Activated CD4-positive, CD25-positive, alpha-beta regulatory T cell treated with anti-CD3 and anti-CD28 coated beads, Interleukin-2, amount 50 U/mL, for 72 hours (primary cell): ENCODE measurements at regions not wholly inside any gene's neighbourhood (a gene's known extent, or its start where the extent isn't known, plus 50 kb on each side); places are given as distances from the start of the nearest gene placed in this dataset.

Source experiments
- DNase-seq: peaks from one replicate; pipeline ENCODE4 v3.0.0; 2021

- DNase-seq = no peak
Observed at GRCh38 chr13:103758222-103758621, 692.0 kb upstream of the SLC10A2 start.

- no peak for DNase-seq
Observed at GRCh38 chr13:103757361-103757760, 691.1 kb upstream of the SLC10A2 start.

GRCh38 chr13:103754783-103755182, 688.6 kb upstream of the SLC10A2 start:
- DNase-seq = no peak

- DNase-seq = no peak
Observed at GRCh38 chr13:103734837-103735236, 668.6 kb upstream of the SLC10A2 start.

GRCh38 chr13:103731959-103732358, 665.7 kb upstream of the SLC10A2 start:
- no peak for DNase-seq

GRCh38 chr13:103730407-103730806, 664.2 kb upstream of the SLC10A2 start:
- DNase-seq = no peak

GRCh38 chr13:103726808-103727207, 660.6 kb upstream of the SLC10A2 start:
- no peak for DNase-seq

GRCh38 chr13:103716718-103717117, 650.5 kb upstream of the SLC10A2 start:
- no peak for DNase-seq

GRCh38 chr13:103715335-103715734, 649.1 kb upstream of the SLC10A2 start:
- DNase-seq = no peak

GRCh38 chr13:103703246-103703645, 637.0 kb upstream of the SLC10A2 start:
- no peak for DNase-seq

- no peak for DNase-seq
Observed at GRCh38 chr13:103698000-103698399, 631.8 kb upstream of the SLC10A2 start.

- DNase-seq = no peak
Observed at GRCh38 chr13:103695320-103695719, 629.1 kb upstream of the SLC10A2 start.

- no peak for DNase-seq
Observed at GRCh38 chr13:103694471-103694870, 628.3 kb upstream of the SLC10A2 start.

GRCh38 chr13:103694033-103694432, 627.8 kb upstream of the SLC10A2 start:
- no peak for DNase-seq

- no peak for DNase-seq
Observed at GRCh38 chr13:103692442-103692841, 626.2 kb upstream of the SLC10A2 start.

- DNase-seq = no peak
Observed at GRCh38 chr13:103676329-103676728, 610.1 kb upstream of the SLC10A2 start.

- DNase-seq = no peak
Observed at GRCh38 chr13:103671547-103671946, 605.3 kb upstream of the SLC10A2 start.

- DNase-seq = no peak
Observed at GRCh38 chr13:103663996-103664395, 597.8 kb upstream of the SLC10A2 start.

GRCh38 chr13:103656311-103656710, 590.1 kb upstream of the SLC10A2 start:
- DNase-seq = no peak

GRCh38 chr13:103640606-103641005, 574.4 kb upstream of the SLC10A2 start:
- no peak for DNase-seq

GRCh38 chr13:103639326-103639725, 573.1 kb upstream of the SLC10A2 start:
- no peak for DNase-seq

GRCh38 chr13:103638706-103639105, 572.5 kb upstream of the SLC10A2 start:
- no peak for DNase-seq

- no peak for DNase-seq
Observed at GRCh38 chr13:103634066-103634465, 567.8 kb upstream of the SLC10A2 start.

- DNase-seq = no peak
Observed at GRCh38 chr13:103625194-103625593, 559.0 kb upstream of the SLC10A2 start.

GRCh38 chr13:103618151-103618550, 551.9 kb upstream of the SLC10A2 start:
- no peak for DNase-seq

GRCh38 chr13:103615771-103616170, 549.6 kb upstream of the SLC10A2 start:
- DNase-seq = no peak
